GM18508 (cell line): ENCODE measurements at regions not wholly inside any gene's neighbourhood (a gene's known extent, or its start where the extent isn't known, plus 50 kb on each side); places are given as distances from the start of the nearest gene placed in this dataset.

ENCODE experiments used
- ATAC-seq: cut with Tn5 transposase; IDR thresholded peaks from one replicate; pipeline ENCODE4 v1.9.1; 2021; ENCODE audit warnings: moderate number of reproducible peaks; ENCODE audit not compliant: insufficient read depth, unreplicated experiment

DNA sequence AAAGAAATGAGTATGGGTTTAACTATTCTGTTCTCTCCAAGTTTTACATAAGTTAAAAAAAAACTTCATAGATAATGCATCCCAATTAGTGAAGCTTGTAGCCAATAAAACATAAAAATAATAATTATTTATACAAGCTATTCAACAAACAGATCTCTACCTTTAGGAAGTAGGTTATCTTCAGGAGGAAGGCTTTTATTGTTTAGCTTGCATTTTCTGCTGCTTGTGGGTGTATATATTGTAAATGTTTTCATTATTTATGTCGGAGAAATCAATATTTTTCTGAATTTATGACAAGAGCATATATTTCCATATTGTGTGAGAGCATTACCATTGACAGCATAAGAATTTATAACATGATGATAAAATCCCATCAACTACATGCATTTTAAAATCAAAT is 208.3 kb downstream of the TRAM1L1 start:
- no peak for ATAC-seq

DNA sequence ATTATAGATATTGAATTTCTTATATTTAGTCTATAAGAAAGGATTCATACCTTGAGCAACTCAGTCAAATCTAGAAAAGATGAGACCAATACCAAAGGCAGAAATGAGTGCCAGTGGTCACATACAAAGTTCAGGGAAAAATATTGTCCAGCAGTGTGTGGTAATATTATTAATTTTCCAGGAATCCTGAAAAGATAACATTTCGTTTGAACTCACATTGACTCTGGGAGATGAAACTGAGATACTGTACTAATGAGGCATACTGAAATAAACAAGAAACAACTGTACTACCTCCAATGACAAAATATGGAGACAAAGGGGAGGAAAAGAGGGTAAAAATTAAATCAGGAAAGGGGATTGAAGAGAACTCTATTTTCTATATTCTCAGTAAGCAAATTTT is 212.4 kb downstream of the TRAM1L1 start:
- ATAC-seq: no peak

DNA sequence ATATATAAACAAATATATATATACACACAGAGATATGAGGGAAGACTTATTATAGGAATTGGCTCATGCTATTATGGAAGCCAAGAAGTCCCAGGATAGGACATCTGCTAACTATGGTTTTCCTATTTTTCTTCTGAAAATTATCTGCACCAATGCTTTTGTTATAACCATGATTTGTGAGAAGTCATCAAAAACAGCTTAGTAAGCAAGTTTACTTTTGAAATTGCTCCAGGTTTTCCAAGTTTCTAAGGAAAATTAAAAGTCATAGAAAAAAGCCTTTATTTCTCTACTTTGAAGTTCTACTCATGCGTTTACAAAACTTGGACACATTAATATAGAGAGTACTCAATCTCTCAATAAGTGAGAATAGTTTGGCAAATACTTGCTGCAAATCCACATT is 213.1 kb downstream of the TRAM1L1 start:
- ATAC-seq: no peak

DNA sequence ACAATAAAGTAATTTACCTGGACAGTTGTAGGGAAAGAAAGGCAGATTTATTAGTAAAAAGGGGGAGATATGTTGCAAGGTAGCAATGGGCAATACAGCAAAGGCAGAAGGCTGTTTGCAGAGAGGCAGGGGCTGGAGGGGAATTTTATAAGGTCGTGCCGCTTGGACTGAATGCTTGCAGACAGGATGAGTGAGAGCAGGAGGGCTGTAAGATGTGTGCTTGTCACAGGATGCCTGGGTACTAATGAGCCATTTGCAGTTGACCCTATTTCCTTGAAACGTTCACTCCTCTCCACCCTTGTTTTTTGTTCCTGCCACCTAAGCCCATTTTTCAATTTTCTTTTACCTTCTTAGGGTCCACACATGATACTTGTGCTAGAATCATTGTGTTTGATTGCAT is 214.7 kb downstream of the TRAM1L1 start:
- no peak for ATAC-seq

DNA sequence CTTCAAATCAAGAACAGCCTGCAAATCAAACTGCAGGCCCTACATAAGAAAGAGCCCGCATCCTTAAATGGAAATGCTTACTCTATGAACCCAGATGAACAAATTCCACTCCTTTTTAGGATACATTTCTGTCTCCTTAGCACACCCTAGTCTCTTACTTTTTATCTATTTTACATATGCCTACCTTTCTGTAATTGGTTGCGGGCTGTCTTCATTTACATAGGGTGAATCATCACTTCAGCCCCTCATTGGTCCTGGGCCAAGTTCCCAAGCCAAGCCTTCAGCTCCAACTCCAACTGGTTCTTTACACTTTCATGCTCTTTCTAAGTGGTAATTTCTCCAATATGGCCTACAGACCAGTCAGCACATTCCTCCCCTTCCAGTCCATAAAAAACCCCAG is 219.3 kb downstream of the TRAM1L1 start:
- ATAC-seq: no peak

DNA sequence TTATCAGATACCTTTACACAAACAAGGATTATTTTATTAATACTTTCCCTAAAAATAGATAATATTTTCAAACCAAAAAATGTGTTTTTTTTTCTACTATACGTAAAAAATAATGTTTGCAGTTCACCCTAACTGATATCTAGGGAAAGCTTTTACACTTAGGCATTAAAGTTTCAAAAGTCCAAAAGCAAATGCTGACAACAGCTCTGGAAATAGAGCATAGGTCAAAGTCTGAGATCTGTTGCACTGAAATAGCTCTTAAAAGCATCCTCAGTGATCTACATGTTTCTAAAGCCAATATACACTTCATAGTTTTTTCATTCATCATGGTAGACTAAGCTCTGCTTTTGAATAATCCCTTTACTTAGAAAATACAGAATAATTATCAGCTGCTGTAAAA is 222.8 kb downstream of the TRAM1L1 start:
- no peak for ATAC-seq

DNA sequence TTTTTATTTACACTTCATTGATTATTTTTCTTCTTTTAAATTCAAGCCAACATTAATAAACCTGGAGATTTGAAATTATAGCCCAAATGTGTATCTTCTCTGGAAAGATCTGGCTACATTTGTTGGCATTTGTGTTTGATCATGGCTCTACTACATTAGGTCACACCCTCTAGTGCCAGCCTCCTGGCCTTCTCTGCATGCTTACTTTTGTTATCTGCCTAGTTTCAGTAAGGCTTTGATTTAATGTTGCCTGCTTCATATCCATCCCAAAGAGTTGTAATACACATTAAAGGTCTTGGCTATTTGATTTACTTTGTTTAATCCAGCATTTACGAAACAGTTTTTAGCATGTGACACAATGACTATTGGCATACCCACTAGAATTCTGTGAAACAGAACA is 224.5 kb downstream of the TRAM1L1 start:
- no peak for ATAC-seq

DNA sequence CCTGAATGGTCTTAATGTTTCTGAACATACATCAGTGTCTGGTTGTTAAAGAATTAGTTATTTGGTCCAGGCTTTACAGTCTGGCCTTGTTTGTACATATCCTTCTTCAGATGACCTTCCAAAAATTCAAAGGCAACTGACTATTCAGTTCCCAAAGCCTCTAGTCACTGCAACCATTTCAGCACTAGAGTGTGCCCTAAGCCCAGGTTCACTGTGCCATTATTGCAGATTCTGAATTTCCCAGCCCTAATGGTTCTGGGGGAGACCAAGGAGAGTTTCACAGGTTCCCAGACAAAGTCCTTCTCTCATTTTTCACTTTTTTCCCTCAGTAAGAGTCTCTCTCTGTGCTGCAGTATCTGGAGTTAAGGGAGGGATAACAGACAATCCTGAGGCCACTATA is 235.8 kb downstream of the TRAM1L1 start:
- no peak for ATAC-seq

DNA sequence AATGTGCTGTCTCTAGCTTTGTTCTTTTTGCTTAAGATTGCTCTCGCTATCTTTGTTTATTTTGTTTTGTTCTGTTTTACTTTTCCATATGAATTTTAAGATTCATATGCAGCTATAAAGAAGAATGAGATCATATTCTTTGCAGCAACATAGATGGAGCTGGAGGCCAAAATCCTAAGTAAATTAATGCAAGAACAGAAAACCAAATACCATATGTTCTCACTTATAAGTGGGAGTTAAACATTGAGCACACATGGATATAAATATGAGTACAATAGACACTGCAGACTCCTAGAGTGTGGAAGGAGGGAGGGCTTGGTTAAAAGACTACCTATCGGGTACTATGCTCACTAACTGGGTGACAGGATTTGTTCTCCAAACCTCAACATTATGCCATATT is 237.8 kb downstream of the TRAM1L1 start:
- no peak for ATAC-seq

DNA sequence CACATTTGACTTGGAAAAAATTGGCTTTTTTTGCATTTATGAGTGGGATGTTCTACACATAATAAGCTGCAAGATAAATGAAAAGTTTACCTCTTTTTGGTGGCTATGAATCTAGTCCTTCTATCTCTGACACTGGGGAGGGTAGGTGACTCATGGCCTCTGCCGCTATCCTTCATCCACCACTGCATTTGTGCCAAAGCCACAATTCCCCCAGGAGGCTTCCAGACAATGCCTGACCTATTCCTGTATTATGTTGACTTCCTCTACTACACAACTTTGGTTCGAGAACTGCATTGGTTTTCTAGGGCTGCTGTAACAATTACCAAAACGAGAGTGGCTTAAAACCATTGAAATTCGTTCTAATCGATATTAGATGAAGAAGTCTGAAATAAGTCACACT is 245.6 kb downstream of the TRAM1L1 start:
- no peak for ATAC-seq

DNA sequence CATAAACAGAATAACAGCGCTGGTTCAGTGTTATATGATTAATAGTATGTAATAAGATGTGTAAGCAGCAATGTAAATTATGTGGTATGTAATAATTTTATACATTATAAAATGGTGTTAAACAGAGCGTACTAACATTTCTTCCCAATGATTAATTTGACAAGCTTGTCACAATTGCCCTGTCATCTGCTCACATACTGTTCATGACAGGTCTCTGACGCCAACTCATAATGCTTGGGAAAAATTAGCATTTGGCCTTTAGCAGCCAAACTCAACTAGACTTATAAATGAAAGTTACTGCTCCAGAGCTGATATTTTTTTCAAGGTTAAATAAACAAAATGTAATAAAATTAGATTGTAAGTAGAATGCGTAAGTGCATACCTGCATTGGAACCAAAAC is 246.8 kb downstream of the TRAM1L1 start:
- ATAC-seq: no peak

DNA sequence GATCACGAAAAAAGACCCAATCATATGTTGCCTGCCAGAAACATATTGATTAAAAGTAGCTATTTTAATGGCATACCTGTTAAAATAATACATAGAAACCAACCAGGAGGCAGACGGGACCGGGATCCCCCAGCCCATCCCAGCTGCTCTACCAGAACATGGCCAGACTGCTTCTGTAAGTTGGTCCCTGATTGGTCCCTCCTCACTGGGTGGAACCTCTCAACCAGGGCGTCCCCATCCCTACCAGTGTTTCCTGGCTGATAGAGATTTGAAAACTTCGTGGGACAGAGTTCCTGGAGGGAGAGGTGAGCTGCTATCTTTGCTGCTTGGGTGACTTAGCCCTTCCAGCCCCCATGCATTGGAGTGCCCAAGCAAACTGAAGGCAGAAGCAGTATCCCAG is 256.2 kb downstream of the TRAM1L1 start:
- no peak for ATAC-seq

DNA sequence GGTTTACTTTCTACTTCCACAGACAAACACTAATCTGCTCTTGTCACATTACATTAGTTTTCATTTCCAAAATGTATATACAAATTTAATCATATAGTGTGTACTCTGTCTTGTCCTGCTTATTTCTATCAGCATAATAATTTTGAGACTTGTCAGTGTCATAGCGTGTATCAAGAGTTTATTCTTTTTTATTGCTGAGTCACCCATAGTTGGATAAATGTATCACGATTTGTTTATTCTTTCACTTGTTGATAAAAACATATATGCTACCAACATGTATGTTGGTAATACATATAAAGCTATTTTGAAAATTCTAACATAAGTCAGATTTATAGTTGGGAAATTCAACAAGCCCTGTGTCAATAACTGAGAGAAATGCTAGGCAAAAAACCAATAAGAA is 261.2 kb downstream of the TRAM1L1 start:
- no peak for ATAC-seq

DNA sequence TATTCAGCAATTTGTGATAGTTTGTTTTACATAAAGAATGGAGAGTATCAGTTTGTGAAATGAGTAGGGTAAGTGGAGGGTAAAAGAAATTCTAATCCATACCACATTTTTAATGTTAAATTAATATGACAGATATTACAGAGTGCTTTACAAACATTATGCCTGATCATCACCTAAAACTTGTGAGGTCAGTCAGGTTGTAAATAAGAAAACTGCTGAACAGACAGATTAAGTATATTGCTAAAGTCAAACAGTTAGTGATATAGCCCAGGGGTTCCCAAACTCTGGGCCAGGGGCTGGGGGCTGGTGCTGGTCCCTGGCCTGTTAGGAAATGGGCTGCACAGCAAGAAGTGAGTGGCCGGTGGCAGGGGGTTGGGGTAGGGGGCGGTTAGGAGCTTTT is 273.6 kb downstream of the TRAM1L1 start:
- ATAC-seq: no peak

DNA sequence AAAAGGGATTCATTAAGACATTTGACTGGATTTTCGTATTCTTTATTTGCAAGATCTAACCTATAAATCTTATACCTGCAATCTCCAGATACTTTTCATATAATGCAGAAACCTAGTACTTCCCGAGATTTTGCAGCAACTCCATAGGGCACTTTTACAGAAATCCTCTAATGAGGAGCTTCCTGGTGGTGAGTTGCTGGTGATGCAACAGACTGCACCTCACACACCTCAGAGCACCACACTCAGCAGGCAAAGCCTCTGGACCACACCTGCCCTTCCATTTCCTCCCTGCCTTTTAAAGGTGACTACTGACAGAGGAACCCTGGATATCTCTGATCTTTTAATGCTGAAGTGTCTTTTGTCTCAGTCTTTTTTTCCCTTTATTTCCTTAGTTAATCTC is 289.4 kb downstream of the TRAM1L1 start:
- ATAC-seq: no peak

DNA sequence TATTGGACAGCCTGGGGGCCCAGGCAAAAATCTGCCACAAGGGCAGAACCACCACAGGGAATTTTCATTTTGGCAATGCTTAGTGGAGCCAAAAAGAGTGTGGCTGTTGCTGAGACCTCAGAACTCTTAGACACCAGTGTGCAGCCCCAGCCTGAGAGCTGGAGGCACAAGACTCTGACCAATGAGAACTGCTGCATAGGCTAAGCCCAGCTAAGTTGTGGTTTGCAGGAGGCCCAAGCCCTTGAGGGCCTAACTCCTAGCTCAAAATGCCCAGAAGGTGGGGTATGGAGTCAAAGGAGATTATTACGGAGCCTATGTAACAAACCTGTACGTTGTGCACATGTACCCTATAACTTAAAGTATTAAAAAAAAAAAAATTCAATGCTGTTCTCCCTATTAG is 296.7 kb downstream of the TRAM1L1 start:
- ATAC-seq: no peak

DNA sequence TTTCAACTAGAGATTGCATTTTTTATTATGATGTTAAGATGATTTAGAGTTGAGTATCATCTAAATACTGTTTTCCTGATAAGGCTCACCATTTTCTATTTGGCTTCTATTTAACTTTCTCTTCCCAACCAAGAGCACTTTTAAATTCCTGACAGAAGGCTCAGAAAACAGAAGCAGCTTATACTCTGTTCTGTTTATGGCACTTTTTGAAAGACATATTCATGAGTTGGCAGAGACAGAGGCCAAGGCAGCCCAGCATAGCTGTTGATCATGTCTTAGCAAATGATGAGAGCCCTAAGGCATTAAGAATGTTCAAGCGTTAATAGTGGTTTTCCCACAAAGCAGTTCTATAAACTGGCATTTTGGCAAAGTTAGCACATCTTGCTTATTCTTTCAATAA is 330.3 kb downstream of the TRAM1L1 start:
- no peak for ATAC-seq

DNA sequence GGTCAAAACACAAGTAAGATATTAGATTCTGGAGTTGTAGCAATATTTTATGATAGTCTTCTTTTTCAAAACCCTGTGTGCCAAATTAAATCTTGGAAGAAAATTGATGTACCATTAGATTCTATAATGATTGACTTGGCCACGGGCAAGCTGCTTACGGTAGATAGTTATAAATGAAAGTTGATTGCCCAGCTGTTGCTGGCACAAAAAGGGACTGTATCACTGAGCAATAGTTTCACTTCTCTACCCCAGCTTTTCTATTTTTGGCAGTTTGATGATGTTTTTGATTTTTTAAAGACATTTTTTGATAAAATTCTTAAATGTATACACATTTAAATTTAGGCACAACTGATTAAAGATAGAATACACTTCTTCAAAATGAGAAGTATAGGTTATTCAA is 333.3 kb downstream of the TRAM1L1 start:
- ATAC-seq: no peak

DNA sequence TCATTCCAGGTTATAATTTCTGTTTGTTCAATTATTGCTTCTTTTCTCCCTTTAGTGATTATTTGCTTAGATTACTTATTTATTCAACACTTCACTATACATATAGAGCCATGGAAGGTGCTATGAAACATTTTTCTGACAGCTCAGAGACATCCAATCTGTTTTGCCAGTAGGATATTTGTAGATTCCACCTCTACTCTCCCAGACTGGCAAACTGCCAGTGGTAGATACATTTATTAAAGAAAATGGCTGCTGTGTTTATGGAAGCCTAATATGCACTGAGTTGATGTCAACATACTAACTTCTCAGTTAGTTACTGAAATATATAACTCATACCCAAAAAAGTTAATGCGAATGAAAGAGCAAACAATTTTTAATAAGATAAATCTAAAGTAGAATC is 348.6 kb downstream of the TRAM1L1 start:
- ATAC-seq: no peak

DNA sequence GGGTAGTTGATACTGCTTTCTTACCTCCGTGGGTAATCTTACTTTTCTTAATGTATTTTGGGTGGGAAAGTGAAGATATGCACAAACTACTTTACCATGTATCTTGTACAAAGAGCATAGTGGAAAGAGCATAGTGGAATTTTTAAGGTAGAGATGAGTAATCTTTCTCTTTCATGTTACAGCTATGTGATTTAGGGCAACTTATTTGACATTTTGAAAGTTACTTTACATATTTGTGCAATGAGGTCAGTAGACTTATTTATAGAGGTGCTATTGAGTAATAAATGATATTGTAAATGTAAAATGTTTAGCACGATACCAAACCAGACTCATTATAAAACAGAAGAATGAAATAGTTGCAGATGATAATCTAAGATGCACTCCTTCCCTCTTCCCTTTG is 351.2 kb downstream of the TRAM1L1 start:
- no peak for ATAC-seq

DNA sequence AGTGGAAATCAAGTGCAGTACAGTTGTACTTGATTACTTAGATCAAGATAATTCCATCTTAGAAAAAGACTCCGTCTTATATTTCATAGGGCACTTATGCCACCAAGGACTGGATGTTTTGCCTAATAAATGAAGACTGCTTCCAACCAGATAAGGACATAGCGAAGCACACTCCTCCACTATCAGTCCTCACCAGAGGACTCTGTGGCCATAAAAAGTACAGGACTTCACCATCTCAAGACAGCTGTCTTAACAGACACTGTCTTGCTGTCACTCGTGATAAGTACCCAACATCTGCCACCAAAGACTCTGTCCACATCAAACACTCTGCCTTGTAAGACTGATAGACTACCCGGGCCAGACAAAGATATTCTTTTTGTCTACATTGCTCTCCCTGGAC is 352.0 kb downstream of the TRAM1L1 start:
- no peak for ATAC-seq

DNA sequence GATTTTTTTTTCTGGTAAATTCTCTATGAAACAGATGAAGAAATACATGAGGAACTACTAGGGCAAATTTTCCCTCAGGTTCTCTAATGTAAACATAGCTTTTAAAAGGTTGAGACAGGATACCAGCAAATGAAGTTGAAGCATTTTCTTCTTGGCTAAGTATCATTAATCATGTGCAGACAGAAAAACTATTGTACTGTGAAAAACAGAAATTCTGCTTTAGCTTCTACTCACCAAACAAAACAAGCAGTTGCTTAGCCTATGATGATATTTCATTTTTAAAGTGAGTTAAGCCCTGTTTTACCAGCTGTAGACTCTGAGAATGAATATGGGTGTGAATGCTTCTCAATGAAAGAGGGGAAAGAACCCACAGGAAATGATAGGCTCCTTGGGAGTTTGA is 358.9 kb downstream of the TRAM1L1 start:
- no peak for ATAC-seq

DNA sequence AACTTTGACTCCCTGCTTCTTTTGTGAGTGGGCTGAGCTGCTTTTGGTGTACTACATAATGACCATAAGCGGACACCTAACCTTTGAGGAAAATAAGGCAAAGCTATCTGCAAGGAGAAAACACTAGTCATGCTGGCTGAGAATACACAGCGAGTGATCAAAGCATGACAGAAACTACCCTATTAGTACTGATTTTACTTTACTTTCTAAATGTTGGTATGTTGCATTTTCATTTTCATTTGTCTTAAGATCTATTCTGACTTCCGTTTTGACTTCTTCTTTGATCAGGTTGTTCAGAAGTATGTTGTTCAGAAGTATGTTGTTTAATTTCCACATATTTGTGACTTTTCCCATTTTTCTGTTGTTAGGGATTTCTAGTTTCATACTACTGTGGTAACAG is 361.1 kb downstream of the TRAM1L1 start:
- peak; percentile 87 for ATAC-seq
